LHCN-M2 (cell line): ENCODE measurements at regions not wholly inside any gene's neighbourhood (a gene's known extent, or its start where the extent isn't known, plus 50 kb on each side); places are given as distances from the start of the nearest gene placed in this dataset.

Experiments used
- DNase-seq: peaks from one replicate; pipeline ENCODE4 v3.0.0-alpha.2; 2012; ENCODE audit warnings: low read depth

DNA sequence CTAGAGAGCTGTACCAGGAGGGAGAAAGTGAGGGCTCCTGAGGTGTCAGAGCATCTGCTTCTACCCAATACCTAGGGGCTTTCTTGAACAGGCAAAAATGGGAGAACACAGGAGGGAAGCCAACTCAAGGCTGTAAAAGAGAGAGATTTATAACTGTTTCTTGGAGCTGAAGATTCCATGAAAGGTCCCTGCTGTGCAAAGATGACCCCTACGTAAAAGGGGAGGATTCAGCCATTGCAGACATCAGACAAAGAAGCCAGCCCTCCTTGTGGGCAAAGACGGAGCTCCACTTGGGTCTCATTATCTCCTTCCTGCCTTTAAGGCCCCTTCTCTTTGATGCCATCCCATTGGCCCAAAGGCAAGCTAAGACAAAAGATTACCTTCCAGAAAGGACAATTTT, 524.1 kb upstream of the CAMK1G start:
- no peak for DNase-seq

DNA sequence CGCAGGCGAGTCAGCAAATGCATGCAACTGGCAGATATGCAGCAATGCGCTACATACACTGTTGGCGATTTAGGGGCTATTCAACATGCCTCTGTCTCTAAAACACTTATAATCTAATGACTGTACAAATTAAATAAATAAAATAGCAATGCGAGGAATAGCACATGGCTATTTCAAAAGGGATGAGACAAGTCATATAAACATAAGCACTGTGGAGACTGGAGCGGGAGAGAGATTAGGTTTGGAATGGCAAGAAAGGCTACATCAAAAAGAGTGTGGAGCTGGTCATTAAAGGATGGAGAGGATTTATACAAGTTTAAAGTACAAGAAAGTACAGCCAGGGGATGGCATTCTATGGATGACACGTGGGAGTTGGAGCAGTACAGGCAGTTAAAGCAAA, 523.5 kb upstream of the CAMK1G start:
- no peak for DNase-seq

DNA sequence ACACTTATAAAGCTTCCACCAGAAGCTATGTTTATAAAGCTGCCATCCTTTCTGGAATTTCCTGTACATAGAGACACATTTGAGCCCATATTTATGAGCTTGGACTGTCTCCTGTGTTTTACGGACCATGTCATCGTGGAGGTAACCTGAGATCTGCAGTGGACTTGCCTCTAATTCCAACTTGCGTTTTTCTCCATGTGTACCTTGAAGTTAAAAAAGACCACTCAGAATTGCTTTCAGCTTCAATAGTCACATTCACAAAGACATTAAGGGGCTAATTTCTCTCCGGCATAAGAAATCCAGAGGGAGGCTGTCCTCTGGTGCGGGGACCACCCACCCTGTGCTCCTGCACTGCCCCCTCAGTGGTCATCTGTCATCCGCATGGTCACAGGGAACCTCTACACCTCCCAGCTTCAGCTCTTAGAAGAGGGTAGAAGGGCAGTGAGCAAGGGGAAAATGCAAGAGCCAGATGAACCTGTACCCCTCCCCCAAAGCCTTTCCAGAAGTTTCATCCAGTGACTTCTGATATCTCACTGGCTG, 521.4 kb upstream of the CAMK1G start:
- no peak for DNase-seq

DNA sequence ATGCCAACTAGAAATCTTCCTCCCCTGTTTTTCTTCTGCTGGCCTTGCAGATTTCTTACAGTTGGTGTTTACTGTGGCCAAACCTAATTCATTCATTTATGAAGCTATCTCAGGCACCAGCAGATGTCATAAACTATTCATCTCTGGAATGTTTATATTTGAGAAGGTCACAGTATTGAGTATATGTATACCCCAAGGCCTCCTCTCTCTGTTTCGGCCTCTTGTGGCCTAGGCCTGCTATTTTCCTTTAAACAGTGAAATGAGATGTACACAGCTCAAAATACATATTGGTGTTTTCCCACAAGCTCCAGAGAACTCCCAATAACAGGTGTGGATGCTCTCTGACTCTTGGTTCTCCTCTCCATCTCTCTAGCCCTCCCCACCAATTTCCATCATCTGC, 520.7 kb upstream of the CAMK1G start:
- DNase-seq = no peak

DNA sequence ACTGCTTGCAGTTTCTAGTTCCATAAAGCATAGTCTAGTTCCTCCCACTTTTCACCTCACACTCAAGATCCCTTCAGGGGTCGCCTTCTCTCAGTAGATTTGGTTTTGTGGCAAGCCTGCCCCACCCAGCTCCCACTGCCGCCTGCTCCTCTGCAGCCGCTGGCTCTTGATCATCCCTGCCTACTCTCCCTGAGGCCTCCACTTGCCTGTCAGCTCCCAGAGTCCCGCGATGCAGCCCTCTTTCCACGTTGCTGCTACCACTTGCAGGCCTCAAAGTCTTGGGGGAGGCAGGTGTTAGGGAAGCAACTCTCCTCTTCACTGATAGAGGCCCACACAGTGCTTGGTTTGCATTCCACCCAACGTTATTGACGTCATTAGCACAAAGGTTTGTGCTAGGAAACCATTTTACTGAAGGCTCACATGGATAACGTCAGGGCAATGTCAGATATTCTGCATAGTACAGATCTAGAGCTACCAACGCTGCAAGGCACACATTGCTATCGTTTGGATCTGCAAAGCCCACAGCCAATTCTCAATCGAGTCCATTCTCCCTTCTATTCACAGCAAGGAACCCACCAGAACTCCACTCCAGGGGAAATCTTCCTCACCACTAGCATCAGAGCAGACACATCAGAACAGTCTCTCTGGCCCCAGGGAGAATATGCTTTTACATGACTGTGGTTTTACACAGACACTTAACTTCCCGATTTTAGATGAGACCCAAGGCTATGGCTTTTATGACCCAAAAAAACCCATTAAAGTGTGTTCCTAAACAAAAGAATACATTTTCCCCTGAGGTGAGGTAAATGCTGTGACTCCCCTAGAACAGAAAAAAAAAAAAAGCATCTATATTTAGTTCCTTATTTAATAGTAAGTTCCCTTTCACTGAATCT, 519.5 kb upstream of the CAMK1G start:
- DNase-seq = no peak

DNA sequence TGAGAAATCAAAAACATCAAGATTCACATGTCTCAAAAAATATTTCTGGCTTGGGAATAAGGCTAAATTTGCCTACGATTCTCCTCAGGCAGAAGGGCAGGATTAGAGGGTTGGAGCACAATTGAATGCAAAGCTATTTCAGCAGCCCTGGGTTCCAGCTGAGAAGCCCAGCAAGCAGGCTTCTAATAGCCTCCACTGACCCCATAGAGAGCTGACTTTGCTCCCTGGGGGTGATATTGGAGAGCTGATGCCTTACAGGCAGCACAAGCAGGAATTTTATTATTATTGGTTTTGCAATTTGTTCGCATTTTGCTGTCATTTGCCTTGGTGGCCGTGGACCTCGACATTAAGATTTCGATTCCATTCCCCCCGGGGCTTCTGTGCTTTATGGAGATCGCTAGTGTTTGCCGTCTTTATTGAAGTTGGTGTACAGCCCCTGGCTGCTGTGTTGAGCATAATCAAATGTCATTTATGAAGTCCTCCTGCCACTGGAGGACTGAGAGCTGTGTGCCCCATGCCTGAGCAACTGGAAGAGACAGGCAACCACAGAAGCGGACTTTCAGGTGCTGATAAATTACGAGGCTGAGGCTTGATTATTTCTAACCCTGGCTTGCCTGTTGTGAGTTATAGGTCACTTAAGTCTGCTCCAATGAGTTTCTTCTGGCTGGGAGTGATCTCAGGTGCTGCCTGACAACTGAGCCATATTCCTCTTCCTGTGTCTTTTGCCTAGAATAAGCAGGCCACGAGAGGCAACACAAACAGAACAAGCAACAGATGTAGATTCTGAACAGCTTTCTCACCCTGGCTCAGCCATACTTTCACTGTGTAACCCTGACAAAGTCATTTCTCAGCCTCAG, 518.4 kb upstream of the CAMK1G start:
- DNase-seq = no peak

DNA sequence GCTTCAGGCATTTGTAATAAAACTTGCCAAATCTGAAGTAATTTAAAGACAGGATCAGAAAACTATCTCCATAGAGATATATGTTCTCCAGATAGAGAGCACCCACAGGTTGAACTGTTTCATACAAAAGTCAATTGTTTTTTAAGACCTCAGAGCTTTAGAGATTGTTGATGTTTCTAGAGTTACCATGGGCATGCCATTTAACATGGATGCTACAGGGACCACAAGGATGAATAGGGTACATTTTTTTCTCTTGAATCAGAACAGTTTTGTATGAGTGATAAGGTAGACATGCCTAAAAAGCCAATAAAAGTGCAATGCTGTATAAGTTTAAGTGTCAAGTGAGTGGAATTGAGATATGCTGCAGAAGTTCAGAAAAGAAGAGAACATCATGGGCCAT, 511.0 kb upstream of the CAMK1G start:
- peak; percentile 77 for DNase-seq

DNA sequence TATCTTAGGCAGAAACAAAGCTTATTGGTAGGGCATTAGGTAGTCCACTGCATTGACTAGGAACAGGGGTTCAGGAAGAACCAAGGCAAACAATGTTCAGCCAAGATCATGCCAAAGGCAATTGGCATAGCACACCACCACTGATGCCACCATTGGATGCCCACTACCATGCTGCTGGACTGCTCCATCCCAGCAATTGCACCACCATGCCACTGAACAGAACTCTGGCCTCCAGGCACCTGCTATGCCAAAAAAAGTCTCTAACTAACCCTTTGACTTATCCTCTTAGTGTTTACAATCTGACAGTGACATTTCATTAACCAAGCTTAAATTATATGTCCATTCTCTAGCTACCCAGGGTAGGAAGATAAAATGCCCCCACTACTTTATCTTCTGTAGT, 509.6 kb upstream of the CAMK1G start:
- no peak for DNase-seq

DNA sequence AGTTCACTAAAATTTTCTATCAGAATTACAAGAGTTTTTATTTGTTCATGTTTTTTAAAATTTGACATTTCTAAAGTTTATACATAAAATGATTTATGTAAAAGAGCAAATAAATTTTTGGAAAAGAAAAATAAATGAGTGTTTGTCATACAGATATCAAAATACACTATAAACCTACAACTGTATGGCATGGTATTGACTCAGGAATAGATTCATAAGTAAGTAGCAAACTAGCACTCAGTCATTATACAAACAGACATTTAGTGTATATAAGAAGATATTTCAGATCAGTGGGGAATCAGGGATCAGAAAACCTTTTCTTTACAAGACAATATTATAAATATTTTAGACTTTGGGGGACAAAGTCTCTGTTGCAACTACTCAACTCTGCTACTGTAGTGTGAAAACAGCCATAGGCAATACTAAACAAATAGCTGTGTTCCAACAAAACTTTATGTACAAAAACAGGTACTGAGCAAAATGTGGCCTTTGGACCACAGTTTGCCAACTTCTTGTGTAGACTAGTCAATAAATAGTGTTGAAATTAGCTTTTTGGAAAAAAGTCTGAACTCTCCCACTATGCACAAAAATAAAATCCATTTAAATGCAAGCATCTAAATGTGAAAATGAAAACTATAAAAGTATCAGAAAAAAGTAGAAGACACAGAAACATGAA, 508.8 kb upstream of the CAMK1G start:
- no peak for DNase-seq

DNA sequence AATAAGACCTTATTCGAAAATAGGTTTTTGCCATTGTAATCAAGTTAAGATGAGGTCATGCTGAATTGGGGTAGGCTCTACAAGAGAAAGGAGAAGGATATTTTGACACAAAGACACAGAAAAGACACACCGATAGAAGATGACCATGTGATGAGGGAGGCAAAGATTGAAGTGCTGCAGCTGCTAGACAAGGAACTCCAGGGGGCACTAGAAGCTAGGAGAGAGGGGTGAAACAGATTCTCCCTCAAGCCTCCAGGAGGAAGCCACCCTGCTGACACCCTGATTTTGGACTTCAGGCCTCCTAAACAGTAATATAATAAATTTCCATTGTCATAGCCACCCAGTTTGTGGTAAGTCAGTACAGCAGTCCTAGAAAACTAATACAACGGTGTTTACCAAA, 506.8 kb upstream of the CAMK1G start:
- DNase-seq = peak; percentile 34

DNA sequence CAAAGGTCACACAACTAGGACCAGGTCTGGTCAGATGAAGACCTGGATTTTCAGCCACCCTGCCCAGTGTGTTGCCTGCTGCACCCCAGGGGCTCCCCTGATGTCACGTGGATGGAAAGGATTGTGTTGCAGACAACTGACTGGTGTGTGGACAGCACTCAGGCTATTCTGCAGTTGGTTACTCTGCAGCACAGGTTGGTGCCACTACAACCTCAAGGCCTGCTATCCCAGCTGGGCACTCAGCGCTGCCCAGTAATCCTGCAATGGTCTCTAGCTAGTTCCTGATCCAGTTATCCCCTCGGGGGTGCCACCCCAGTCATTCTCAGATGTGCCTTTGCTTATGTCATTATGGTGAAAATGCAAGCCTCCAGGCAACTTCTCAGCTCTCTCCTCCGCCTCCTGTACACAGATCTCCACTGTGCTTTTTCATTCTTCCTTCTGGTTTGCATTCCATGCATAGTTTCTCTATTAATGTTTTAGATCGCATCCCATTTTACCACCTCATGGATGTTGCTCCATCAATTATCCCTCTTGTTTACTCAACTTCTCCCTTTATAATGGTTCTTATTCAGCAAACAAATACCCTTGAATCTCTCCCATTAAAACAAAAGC, 503.2 kb upstream of the CAMK1G start:
- DNase-seq = peak; percentile 19

DNA sequence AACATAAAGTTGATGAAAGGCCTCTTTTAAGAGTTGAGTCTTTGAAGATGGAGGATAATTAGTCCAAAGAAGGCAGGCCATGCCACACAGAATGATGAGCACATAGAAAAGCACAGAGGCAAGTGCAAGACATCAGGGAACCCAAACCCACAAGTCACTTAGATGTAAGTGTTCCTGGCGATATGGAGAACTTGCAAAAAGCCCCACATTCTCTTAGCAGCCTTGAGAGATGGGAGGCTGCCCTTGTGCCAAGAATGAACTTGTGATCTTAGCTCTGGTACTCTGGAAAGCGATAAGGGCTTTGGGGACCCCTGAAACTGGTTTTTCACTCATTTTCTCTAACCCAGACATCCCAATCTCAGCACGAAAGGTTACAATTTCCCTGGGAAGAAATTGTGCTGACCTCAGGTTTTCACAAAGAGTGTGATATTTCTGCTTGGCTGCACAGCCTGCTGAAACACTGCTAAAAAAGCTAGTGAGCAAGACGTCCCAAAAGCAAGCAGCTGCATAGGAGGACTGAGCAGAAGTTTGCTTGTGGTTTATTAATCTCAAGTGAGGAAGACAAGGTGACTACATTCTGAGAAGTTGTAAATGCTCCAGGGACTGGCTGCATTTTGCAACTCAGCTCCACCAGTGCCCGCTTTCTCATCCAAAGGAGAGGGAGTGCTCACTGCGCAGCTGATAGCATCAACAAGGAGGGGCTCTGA, 496.9 kb upstream of the CAMK1G start:
- DNase-seq = peak; percentile 48

DNA sequence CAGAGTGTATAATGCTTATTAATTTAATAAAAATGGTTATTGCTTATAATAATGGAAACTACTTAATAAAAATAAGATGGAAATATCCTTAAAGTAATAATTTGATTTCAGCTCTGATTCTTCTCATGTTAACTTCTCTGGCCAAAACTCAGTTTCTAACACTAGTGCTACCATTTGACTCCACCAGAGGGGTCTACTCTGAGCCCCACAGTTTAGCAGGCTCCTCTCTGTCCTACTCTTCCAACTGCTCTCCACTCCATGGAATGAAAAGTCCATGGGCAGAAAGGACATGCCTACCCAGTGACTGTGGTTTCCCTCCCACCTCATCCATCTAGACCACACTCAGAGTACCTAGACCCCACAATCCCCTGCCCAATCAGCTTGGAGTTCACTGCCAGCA, 489.1 kb upstream of the CAMK1G start:
- DNase-seq = no peak

DNA sequence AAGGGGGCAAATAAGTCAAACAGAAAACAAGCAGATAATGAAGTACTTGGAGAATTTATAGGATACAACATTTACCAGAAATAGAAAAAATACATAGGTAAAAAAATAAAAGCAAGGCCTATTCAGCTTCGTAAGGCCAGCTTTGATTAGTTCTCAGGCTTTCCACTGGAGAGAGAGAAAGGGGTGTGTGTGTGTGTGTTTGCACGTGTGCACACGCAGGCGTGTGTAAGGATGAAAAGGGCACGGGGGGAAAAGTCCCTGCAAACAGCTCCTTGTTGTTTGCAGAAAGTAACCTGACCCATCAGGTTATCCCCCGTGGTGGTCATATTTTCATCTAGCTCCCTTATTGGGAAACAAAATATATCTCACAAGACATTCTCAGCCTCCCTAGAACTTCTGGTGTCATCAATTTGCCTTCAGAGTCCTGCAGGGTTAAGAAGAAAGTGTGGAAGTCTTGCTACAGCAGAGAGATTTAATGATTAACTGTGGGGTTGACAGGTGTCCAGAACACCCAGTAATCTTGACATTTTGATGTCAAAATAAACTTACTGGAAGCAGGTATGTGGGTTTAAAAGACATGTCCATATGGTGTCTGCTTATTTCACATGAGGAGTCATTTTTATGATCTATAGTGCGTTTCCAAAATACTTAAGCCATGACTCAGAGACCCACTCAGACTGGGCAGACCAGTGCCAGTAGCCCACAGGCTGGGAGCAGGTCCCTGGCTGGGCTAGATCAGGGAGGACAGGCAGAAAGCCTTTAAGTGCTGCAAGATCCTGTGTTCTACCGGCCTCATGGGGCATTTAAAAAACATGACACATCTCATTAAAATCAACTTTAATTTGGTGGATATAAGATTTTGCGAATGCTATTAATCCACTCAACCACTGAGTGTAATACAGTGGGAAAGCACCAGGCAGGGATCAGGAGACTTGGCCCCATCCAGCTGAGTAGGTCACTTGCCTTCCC, 487.6 kb upstream of the CAMK1G start:
- DNase-seq = peak; percentile 89

DNA sequence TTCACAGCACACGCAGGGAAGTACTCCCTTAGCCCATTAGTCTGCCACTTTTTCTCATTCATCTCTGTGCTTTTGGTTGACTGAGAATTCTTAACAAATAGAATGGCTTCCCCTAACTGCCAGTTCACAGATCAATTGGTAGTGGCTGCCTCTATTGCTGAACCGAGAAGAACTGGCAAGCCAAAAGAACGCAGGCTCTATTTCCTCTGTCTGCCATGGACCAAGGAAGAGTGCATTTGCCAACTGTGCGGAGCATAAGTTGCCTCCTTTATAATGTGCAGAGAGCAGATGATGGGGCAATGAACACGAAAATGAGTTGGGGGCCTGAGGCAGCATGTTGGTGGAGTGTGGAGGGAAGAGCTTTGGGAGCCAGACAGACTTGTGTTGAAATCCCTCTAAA, 483.1 kb upstream of the CAMK1G start:
- DNase-seq = no peak

DNA sequence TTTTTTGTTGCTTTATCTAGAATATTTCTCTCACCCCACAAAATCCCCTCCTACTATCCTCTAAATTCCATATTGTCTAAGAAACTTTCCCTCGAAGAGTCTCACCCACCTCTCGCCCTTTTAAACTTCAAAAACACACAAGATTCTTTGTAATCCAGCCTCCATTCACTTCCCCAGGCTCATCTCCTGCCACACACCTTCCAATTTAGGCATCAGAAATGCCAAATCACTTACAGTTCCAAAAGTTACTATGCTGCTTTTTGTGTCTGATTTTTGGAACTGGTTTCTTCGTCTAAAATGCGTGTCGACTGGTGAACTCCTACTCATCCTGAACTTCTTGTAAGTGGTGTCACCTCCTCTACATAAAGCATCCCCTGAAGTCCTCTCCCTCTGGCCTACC, 482.4 kb upstream of the CAMK1G start:
- DNase-seq = no peak

DNA sequence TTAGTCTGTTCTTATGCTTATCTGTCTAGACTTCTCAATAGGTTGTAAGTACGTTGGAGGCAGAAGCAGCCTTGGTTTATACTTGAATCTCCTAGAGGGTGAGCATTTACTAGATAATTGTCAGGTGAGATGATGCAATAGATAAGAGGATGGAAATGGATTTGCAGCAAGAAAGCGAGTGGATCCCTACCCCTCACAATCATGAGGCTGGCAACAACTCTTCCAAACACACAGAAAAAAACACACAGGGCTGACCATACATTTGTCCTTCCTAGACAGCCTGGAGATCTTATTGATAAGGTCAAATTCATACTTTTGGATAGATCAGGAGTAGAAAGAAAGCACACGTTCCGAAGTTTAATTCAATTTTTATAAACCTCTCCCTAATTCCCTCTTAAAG, 481.4 kb upstream of the CAMK1G start:
- no peak for DNase-seq

DNA sequence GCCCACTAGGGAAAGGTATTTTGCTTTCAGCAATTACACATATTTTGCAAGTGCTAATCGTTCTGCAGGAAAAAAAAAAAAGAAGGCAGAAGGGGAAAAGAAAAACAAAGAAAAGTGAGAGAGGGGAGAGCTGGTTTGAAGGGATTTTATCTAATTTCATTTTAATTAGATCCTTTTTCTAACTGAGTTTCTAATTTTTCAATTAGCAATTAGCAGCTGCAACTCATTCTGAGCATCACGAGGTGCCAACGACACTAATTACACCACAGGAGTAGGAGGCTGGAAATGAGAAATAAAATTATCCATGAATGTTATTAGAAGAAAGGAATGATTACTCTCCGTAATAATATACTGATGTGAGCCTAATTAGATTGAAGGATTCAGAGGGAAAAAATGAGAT, 481.0 kb upstream of the CAMK1G start:
- no peak for DNase-seq

DNA sequence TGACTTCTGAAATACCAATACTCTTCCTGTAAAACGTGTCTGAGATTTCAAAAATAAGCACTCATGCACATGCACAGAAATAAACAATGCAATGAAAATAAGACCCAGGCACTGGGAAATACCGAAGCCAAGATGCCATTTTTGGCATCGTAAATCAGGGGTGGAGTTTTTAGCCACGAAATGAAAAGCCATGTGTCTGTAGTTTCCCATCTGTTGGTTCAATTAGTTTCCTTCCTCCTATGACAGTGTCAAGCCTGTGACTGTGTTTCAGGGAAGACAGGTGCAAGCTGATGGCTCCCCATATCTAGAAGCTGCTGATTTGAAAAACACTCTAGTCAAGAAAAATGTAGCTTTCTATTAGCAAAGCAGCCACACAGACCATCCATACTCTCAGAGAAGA, 480.4 kb upstream of the CAMK1G start:
- DNase-seq = peak; percentile 8

DNA sequence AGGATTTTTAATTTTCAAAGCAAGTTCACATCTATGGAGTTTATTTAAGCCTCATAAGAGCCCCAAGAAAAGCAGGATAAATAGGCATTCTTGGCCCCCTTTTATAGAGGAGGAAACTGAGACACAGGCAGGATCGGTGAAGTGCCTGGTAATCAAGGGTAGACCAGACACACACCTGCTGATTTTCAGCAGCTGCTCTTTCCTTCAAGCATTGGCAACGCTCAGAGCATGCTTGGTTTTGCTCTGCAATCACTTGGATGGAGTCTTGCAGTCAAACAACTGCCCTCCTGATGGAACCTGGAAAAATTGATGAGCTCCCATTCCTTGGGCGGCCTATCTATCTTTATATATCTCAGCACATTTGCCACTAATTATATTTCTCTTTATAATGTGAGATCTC, 478.9 kb upstream of the CAMK1G start:
- DNase-seq = no peak
